ENCODE measurements at regions not wholly inside any gene's neighbourhood (a gene's known extent, or its start where the extent isn't known, plus 50 kb on each side); places are given as distances from the start of the nearest gene placed in this dataset.

- 90% methylated on average over 2 of the region's 2 CpGs for WGBS
- TF ChIP-seq REST (IDR thresholded peaks at IDR 0.05), result no peak
- TF ChIP-seq YY1 (IDR thresholded peaks at IDR 0.05), result no peak
- no peak for TF ChIP-seq EGR1 (IDR thresholded peaks at IDR 0.05; ENCODE audit: low read depth in 2 of 2)
- TF ChIP-seq TAF1 (conservative IDR thresholded peaks at IDR 0.05), result no peak
- no peak for TF ChIP-seq ZBTB33 (IDR thresholded peaks at IDR 0.05)
- TF ChIP-seq NR2F2 (IDR thresholded peaks at IDR 0.05), result no peak
- no peak for TF ChIP-seq RXRA (IDR thresholded peaks at IDR 0.05)
- TF ChIP-seq CTCF (IDR thresholded peaks at IDR 0.05; ENCODE audit: low read depth, low read length, missing input control), result no peak
- no peak for TF ChIP-seq GABPA (IDR thresholded peaks at IDR 0.05 in 1 of 2, conservative IDR thresholded peaks at IDR 0.05 in 1 of 2)
- no peak for TF ChIP-seq SP1 (IDR thresholded peaks at IDR 0.05)
- no peak for TF ChIP-seq FOXA1 (IDR thresholded peaks at IDR 0.05)
- TF ChIP-seq, protein P1, sequence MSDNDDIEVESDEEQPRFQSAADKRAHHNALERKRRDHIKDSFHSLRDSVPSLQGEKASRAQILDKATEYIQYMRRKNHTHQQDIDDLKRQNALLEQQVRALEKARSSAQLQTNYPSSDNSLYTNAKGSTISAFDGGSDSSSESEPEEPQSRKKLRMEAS (IDR thresholded peaks at IDR 0.05), result no peak
- no peak for TF ChIP-seq JUND (IDR thresholded peaks at IDR 0.05)
- TF ChIP-seq HNF4A (conservative IDR thresholded peaks at IDR 0.05), result no peak
- TF ChIP-seq HNF4G (IDR thresholded peaks at IDR 0.05), result no peak
- no peak for TF ChIP-seq RAD21 (IDR thresholded peaks at IDR 0.05)
- TF ChIP-seq, protein P2, sequence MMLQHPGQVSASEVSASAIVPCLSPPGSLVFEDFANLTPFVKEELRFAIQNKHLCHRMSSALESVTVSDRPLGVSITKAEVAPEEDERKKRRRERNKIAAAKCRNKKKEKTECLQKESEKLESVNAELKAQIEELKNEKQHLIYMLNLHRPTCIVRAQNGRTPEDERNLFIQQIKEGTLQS (IDR thresholded peaks at IDR 0.05), result no peak
- TF ChIP-seq FOXA2 (IDR thresholded peaks at IDR 0.05), result no peak
- Histone ChIP-seq H3K4me3 (ENCODE audit: low read depth in 1 of 3, low read length in 3 of 3) (no peak overlapping the region), H3K27me3 (ENCODE audit: control insufficient read depth in 4 of 4, insufficient read depth in 4 of 4, low read length in 3 of 4) (no peaks in the 10 kb centered on the region), H3K4me1 (ENCODE audit: control insufficient read depth in 4 of 4, insufficient read depth in 4 of 4, low read length in 3 of 4) (peaks cover 0 to 8% (median 3%) of the 10 kb centered on the region in 4 donors), H3K36me3 (ENCODE audit: control insufficient read depth in 4 of 4, insufficient read depth in 3 of 4, low read depth in 1 of 4, low read length in 3 of 4) (no peaks in the 10 kb centered on the region), H3K9me3 (ENCODE audit: control insufficient read depth in 4 of 4, low read length in 3 of 4) (no peaks in the 10 kb centered on the region), H3K9ac (ENCODE audit: low read depth in 1 of 2, low read length in 2 of 2) (no peak overlapping the region), H3K27ac (ENCODE audit: low read depth in 1 of 2, low read length in 2 of 2) (no peak overlapping the region)
- no peak for DNase-seq (ENCODE audit: low spot score)
These were observed 195.9 kb downstream of the OR13H1 start for GRCh38 chrX:131739823-131740222.

Measured in liver (tissue), 8 donors.